H1 (cell line): ENCODE measurements at regions not wholly inside any gene's neighbourhood (a gene's known extent, or its start where the extent isn't known, plus 50 kb on each side); places are given as distances from the start of the nearest gene placed in this dataset.
A peak's percentile ranks its signal among the peaks of the same experiment; 100 is the strongest.

Experiments used
- CTCF ChIA-PET: fragments of 300-600 bp; sonication (Branson Sonifier 250); formaldehyde crosslinking; loops from one replicate; lab custom pipeline; 2021; ENCODE audit not compliant: partially characterized antibody; lab: Charles Lee
- POLR2A ChIA-PET: fragments of 300-600 bp; sonication (Branson Sonifier 250); formaldehyde crosslinking; loops from one replicate; lab custom pipeline; 2021; ENCODE audit warnings: inconsistent platforms; ENCODE audit not compliant: partially characterized antibody; lab: Charles Lee
- DNase-seq, 2 experiments: peaks; one replicate each; pipeline versions ENCODE4 v3.0.0 to v3.0.0-alpha.2; 2010 to 2022; ENCODE audit warnings: low spot score in 2 of 2, low read depth in 1 of 2, mixed read lengths in 1 of 2
- FAIRE-seq: peaks from 2 replicates; lab custom pipeline; 2011; peaks lifted over from hg19 to GRCh38; lab: Jason Lieb, UNC
- H2AFZ ChIP-seq: 2 replicates; pipeline ENCODE4 v1.8.1; 2012; ENCODE audit warnings: low read length, inconsistent platforms
- H2AK5ac ChIP-seq: 2 replicates; pipeline ENCODE4 v1.6.1; 2013; ENCODE audit warnings: low read depth, low read length
- H2BK120ac ChIP-seq: replicated peaks from 2 replicates; pipeline ENCODE3; 2013; ENCODE audit warnings: low read depth, low read length, inconsistent platforms
- H2BK12ac ChIP-seq: 2 replicates; pipeline ENCODE4 v1.6.1; 2013; ENCODE audit warnings: low read depth, low read length
- H2BK15ac ChIP-seq: 2 replicates; pipeline ENCODE4 v1.6.1; 2013; ENCODE audit warnings: low read length
- H2BK20ac ChIP-seq: 2 replicates; pipeline ENCODE4 v1.6.1; 2013; ENCODE audit warnings: low read length
- H2BK5ac ChIP-seq: 2 replicates; pipeline ENCODE4 v1.6.1; 2013; ENCODE audit warnings: low read depth, low read length
- H3K14ac ChIP-seq: 2 replicates; pipeline ENCODE4 v1.6.1; 2013; ENCODE audit warnings: inconsistent platforms; ENCODE audit not compliant: insufficient read length
- H3K18ac ChIP-seq: 2 replicates; pipeline ENCODE4 v1.6.1; 2013; ENCODE audit warnings: low read length; ENCODE audit errors: extremely low read depth
- H3K23ac ChIP-seq: 2 replicates; pipeline ENCODE4 v1.6.1; 2013; ENCODE audit warnings: inconsistent platforms; ENCODE audit not compliant: insufficient read length
- H3K23me2 ChIP-seq: 2 replicates; pipeline ENCODE4 v1.6.1; 2013; ENCODE audit warnings: low read depth, low read length
- H3K27ac ChIP-seq: 2 replicates; pipeline ENCODE4 v1.6.1; 2011; ENCODE audit warnings: low read depth, low read length, inconsistent platforms
- H3K27me3 ChIP-seq, 4 experiments: replicated peaks in 1 of 4; 1 replicate in 1 of 4; 2 replicates in 3 of 4; pipeline versions ENCODE4 v1.6.1 to v1.8.1; 2011 to 2013; ENCODE audit warnings: low read length in 3 of 4, mild to moderate bottlenecking in 3 of 4, inconsistent platforms in 2 of 4, mixed read lengths in 2 of 4, moderate library complexity in 1 of 4; ENCODE audit not compliant: control insufficient read depth in 3 of 4, insufficient read depth in 3 of 4; ENCODE audit errors: extremely low read depth in 1 of 4
- H3K36me3 ChIP-seq, 4 experiments: 2 replicates each; pipeline versions ENCODE4 v1.6.1 to v1.8.1; 2011 to 2013; ENCODE audit warnings: mild to moderate bottlenecking in 4 of 4, low read length in 3 of 4, moderate library complexity in 2 of 4, control low read depth in 1 of 4, inconsistent platforms in 1 of 4; ENCODE audit not compliant: insufficient read depth in 4 of 4, control insufficient read depth in 2 of 4
- H3K4ac ChIP-seq: replicated peaks from 2 replicates; pipeline ENCODE3; 2013; ENCODE audit warnings: low read length, low read depth, mixed read lengths, inconsistent platforms; ENCODE audit not compliant: insufficient read length
- H3K4me1 ChIP-seq, 4 experiments: replicated peaks in 1 of 4; 1 replicate in 1 of 4; 2 replicates in 3 of 4; pipeline versions ENCODE4 v1.6.1 to v1.8.1; 2011 to 2013; ENCODE audit warnings: low read length in 3 of 4, inconsistent platforms in 2 of 4, mixed read lengths in 1 of 4; ENCODE audit not compliant: insufficient read depth in 4 of 4, control insufficient read depth in 3 of 4
- H3K4me2 ChIP-seq, 2 experiments: 2 replicates each; pipeline versions ENCODE4 v1.6.1 to v1.8.1; 2011 to 2013; ENCODE audit warnings: low read depth in 2 of 2, low read length in 2 of 2, control low read depth in 1 of 2, inconsistent platforms in 1 of 2, mild to moderate bottlenecking in 1 of 2; ENCODE audit not compliant: insufficient read depth in 1 of 2
- H3K4me3 ChIP-seq, 4 experiments: fragments of 200-600, 300-600 bp in 1 of 4; sonication (generic), shearing (Covaris generic), sonication (Bioruptor Twin) in 1 of 4; 2 replicates each; pipeline versions ENCODE4 v1.5.1 to v1.8.1; 2011 to 2016; ENCODE audit warnings: low read length in 4 of 4, low read depth in 3 of 4, control low read depth in 2 of 4, inconsistent platforms in 2 of 4, mild to moderate bottlenecking in 2 of 4, mixed read lengths in 1 of 4, moderate library complexity in 1 of 4; ENCODE audit not compliant: insufficient read depth in 2 of 4; ENCODE audit errors: extremely low read depth in 1 of 4
- H3K56ac ChIP-seq: replicated peaks from 2 replicates; pipeline ENCODE3; 2013; ENCODE audit warnings: low read depth, mild to moderate bottlenecking, mixed read lengths, low read length, inconsistent platforms; ENCODE audit not compliant: insufficient read length
- H3K79me1 ChIP-seq: 2 replicates; pipeline ENCODE4 v1.6.1; 2013; ENCODE audit warnings: low read depth, low read length, control low read depth
- H3K79me2 ChIP-seq, 2 experiments: 2 replicates each; pipeline versions ENCODE4 v1.6.1 to v1.8.1; 2012 to 2013; ENCODE audit warnings: low read length in 2 of 2, mild to moderate bottlenecking in 2 of 2, inconsistent platforms in 1 of 2; ENCODE audit not compliant: insufficient read depth in 2 of 2, control insufficient read depth in 1 of 2
- H3K9ac ChIP-seq, 4 experiments: replicated peaks in 1 of 4; 1 replicate in 1 of 4; 2 replicates in 3 of 4; pipeline versions ENCODE4 v1.6.1 to v1.8.1; 2011 to 2013; ENCODE audit warnings: low read depth in 3 of 4, low read length in 3 of 4, control low read depth in 2 of 4, mild to moderate bottlenecking in 2 of 4, moderate library complexity in 2 of 4, inconsistent platforms in 1 of 4; ENCODE audit errors: extremely low read depth in 1 of 4
- H3K9me3 ChIP-seq, 2 experiments: 2 replicates each; pipeline versions ENCODE4 v1.6.1 to v1.8.1; 2012 to 2013; ENCODE audit warnings: mild to moderate bottlenecking in 2 of 2, moderate library complexity in 2 of 2, control low read depth in 1 of 2, inconsistent platforms in 1 of 2, low read depth in 1 of 2, low read length in 1 of 2, mixed read lengths in 1 of 2; ENCODE audit not compliant: insufficient read depth in 2 of 2
- H4K20me1 ChIP-seq, 2 experiments: replicated peaks in 1 of 2; 2 replicates each; pipeline versions ENCODE3 to v1.8.1; 2011 to 2013; ENCODE audit warnings: inconsistent platforms in 2 of 2, low read length in 2 of 2, mild to moderate bottlenecking in 1 of 2; ENCODE audit not compliant: insufficient read depth in 2 of 2, control insufficient read depth in 1 of 2
- H4K5ac ChIP-seq: 2 replicates; pipeline ENCODE4 v1.6.1; 2013; ENCODE audit warnings: low read length, low read depth, mixed read lengths, inconsistent platforms; ENCODE audit not compliant: insufficient read length
- H4K8ac ChIP-seq: 2 replicates; pipeline ENCODE4 v1.8.0; 2013; ENCODE audit warnings: mild to moderate bottlenecking, moderate library complexity, low read length, inconsistent platforms; ENCODE audit not compliant: insufficient read depth; ENCODE audit errors: extremely low read depth
- H4K91ac ChIP-seq: replicated peaks from 2 replicates; pipeline ENCODE3; 2013; ENCODE audit warnings: low read length, mixed read lengths, inconsistent platforms; ENCODE audit not compliant: insufficient read length
- CHD1 ChIP-seq: IDR thresholded peaks from 2 replicates; pipeline ENCODE4 v1.6.1; 2012; ENCODE audit warnings: low read depth, low read length, improper control_type of control experiment
- SAP30 ChIP-seq: fragments of 300-600 bp; sonication (generic); IDR thresholded peaks from 2 replicates; pipeline ENCODE4 v1.7.1; 2012; ENCODE audit warnings: low read length, moderate library complexity, mild to moderate bottlenecking, inconsistent platforms; ENCODE audit not compliant: insufficient read depth, insufficient replicate concordance
- SUZ12 ChIP-seq: fragments of 200-600 bp; sonication (generic); IDR thresholded peaks from 2 replicates; pipeline ENCODE4 v1.6.1; 2012; ENCODE audit warnings: mild to moderate bottlenecking, inconsistent platforms, low read length, moderate library complexity, mixed read lengths
- WGBS, 2 experiments: shearing (Covaris generic) in 1 of 2; methylation state at CpG; one replicate each; pipeline versions ENCODE4 v1.1.6 to v1.1.7; 2013 to 2015; ENCODE audit warnings: low lambda C conversion rate in 2 of 2, mixed read lengths in 2 of 2, inconsistent platforms in 1 of 2, low coverage in 1 of 2, missing lambda C conversion rate in 1 of 2; ENCODE audit not compliant: insufficient replicate concordance in 2 of 2, insufficient coverage in 1 of 2, insufficient read length in 1 of 2; ENCODE audit errors: extremely low coverage in 1 of 2, missing lambda C conversion rate in 1 of 2; 5-methylcytosine and 5-hydroxymethylcytosine counted together

DNA sequence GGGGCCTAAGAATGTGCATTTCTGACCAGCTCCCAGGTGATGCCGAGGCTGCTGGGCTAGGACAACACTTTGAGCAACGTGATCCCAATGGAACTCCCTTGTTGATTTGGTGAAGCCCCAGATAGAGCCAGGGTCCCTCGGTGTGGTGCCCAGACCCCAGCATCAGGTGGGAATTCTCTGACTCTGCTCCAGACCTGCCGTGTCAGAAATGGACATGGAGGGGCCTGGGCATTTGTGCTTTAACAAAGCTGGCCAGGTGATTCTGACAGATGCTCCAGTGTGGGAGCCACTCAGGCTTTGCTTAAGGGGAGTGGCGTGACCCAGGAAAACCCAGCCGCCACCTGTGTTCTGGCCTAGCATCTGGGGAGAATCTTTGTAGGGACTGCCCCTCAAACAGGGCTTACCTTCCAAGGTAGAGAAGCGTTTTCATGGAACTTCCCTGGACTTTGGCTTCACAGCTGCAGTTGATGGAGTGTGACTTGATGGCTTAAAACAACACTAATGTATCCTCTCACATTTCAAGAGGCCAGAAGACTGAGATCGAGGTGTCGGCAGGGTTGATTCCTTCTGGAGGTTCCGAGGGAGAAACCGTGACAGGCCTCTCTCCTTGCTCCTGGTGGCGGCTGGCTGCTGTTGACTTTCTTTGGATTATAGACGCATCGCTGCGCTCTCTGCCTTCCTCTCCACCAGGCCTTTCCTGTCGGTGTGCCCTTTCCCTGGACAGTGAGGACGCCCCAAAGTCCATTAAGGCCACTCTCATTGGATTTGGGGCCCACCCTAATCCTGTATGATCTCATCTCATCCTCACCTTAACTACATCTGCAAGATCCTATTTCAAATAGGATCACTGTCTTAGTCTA is 57.0 kb upstream of the HDAC4 start:
- no peak overlapping the region for H3K18ac ChIP-seq
- no peaks in the 10 kb centered on the region for H3K4me1 ChIP-seq
- no peak overlapping the region for H2BK120ac ChIP-seq
- H2BK15ac ChIP-seq: no peak overlapping the region
- no peaks in the 10 kb centered on the region for H4K20me1 ChIP-seq
- FAIRE-seq (no peak), DNase-seq (peak in 1 of 2 experiments; percentile 13)
- no peak overlapping the region for H3K27ac ChIP-seq
- no peaks in the 10 kb centered on the region for H3K36me3 ChIP-seq
- no peak overlapping the region for H3K14ac ChIP-seq
- H3K79me1 ChIP-seq: no peaks in the 10 kb centered on the region
- no peak overlapping the region for H3K23ac ChIP-seq
- ChIA-PET CTCF (no interaction called here), POLR2A (no interaction called here)
- no peaks in the 10 kb centered on the region for H3K79me2 ChIP-seq
- no peak overlapping the region for H2BK12ac ChIP-seq
- no peaks in the 10 kb centered on the region for H3K23me2 ChIP-seq
- H3K9me3 ChIP-seq: peaks cover 7 to 9% of the 10 kb centered on the region in 2 experiments; a peak in 1 of 4 replicates
- H3K27me3 ChIP-seq: no peaks in the 10 kb centered on the region
- H2AK5ac ChIP-seq: no peak overlapping the region
- no peak overlapping the region for H3K4me2 ChIP-seq
- no peak overlapping the region for H2BK20ac ChIP-seq
- H3K56ac ChIP-seq: no peak overlapping the region
- H2BK5ac ChIP-seq: no peak overlapping the region
- 88% methylated on average over 17 of the region's 17 CpGs; no CpG with 5 or more reads in 1 of the 2 experiments for WGBS, 2 experiments
- H3K9ac ChIP-seq: no peak overlapping the region
- no peak overlapping the region for H4K91ac ChIP-seq
- no peak overlapping the region for H4K8ac ChIP-seq
- no peak overlapping the region for H3K4me3 ChIP-seq
- H2AFZ ChIP-seq: no peak overlapping the region
- H4K5ac ChIP-seq: no peak overlapping the region
- H3K4ac ChIP-seq: no peak overlapping the region
- TF ChIP-seq SUZ12 (no peak), CHD1 (no peak), SAP30 (no peak)
